Parathyroid adenoma (tissue), 2 donors: ENCODE measurements at regions not wholly inside any gene's neighbourhood (a gene's known extent, or its start where the extent isn't known, plus 50 kb on each side); places are given as distances from the start of the nearest gene placed in this dataset.

Source experiments
- H2AFZ ChIP-seq: fragments of 300-600 bp; sonication (generic); one replicate; pipeline ENCODE4 v1.7.0; 2017; ENCODE audit warnings: antibody characterized with exemption, mild to moderate bottlenecking
- H3K27ac ChIP-seq: fragments of 300-600 bp; sonication (generic); one replicate; pipeline ENCODE4 v1.7.0; 2017
- H3K27me3 ChIP-seq: fragments of 300-600 bp; sonication (generic); one replicate; pipeline ENCODE4 v1.7.0; 2017; ENCODE audit warnings: low read length; ENCODE audit not compliant: control insufficient read depth, insufficient read depth
- H3K36me3 ChIP-seq: fragments of 300-600 bp; sonication (generic); one replicate; pipeline ENCODE4 v1.7.0; 2017; ENCODE audit warnings: low read length; ENCODE audit not compliant: control insufficient read depth, insufficient read depth
- H3K4me1 ChIP-seq: fragments of 300-600 bp; sonication (generic); one replicate; pipeline ENCODE4 v1.7.0; 2017; ENCODE audit warnings: control low read depth
- H3K4me2 ChIP-seq: fragments of 300-600 bp; sonication (generic); one replicate; pipeline ENCODE4 v1.7.0; 2017; ENCODE audit warnings: low read length
- H3K4me3 ChIP-seq: fragments of 300-600 bp; sonication (generic); one replicate; pipeline ENCODE4 v1.7.0; 2017; ENCODE audit warnings: low read depth, low read length
- H3K79me2 ChIP-seq: fragments of 300-600 bp; sonication (generic); one replicate; pipeline ENCODE4 v1.7.0; 2017; ENCODE audit warnings: control low read depth
- H3K9ac ChIP-seq: fragments of 300-600 bp; sonication (generic); one replicate; pipeline ENCODE4 v1.7.0; 2017; ENCODE audit warnings: mild to moderate bottlenecking
- H3K9me3 ChIP-seq: fragments of 300-600 bp; sonication (generic); one replicate; pipeline ENCODE4 v1.7.0; 2017; ENCODE audit warnings: low read length; ENCODE audit not compliant: control insufficient read depth
- TF ChIP-seq, protein P1 (sequence below): fragments of 300-600 bp; sonication (generic); IDR thresholded peaks from one replicate; pipeline ENCODE4 v1.7.0; 2017; ENCODE audit warnings: antibody characterized with exemption, mild to moderate bottlenecking
- donor health status: primary hyperparathyroidism.

DNA sequence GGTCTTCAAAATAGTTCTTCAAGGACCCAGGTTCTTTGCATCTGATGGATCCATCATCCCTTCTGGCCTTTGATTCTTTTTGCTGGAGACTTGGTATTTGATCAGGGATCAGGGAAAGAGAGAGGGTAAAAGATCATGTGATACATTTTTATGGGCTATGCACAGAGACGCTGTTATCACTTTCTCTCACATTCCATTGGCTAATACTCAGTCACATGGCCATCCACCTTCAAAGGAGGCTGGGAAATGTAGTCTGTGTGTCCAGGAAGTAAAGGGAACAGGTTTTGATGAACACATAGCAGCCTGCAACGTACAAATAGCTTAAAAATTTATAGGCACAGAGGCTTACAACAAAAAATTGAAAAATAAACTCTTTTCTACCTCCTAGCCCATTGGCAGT is 629.6 kb upstream of the FANCL start:
- no peaks in the 10 kb centered on the region for H3K4me1 ChIP-seq
- H3K4me2 ChIP-seq, result no peak overlapping the region
- peaks cover 3% of the 10 kb centered on the region for H3K9me3 ChIP-seq
- H2AFZ ChIP-seq, result no peak overlapping the region
- no peaks in the 10 kb centered on the region for H3K79me2 ChIP-seq
- no peak overlapping the region for H3K4me3 ChIP-seq
- no peaks in the 10 kb centered on the region for H3K36me3 ChIP-seq
- H3K9ac ChIP-seq, result no peak overlapping the region
- no peaks in the 10 kb centered on the region for H3K27me3 ChIP-seq
- TF ChIP-seq, protein P1, sequence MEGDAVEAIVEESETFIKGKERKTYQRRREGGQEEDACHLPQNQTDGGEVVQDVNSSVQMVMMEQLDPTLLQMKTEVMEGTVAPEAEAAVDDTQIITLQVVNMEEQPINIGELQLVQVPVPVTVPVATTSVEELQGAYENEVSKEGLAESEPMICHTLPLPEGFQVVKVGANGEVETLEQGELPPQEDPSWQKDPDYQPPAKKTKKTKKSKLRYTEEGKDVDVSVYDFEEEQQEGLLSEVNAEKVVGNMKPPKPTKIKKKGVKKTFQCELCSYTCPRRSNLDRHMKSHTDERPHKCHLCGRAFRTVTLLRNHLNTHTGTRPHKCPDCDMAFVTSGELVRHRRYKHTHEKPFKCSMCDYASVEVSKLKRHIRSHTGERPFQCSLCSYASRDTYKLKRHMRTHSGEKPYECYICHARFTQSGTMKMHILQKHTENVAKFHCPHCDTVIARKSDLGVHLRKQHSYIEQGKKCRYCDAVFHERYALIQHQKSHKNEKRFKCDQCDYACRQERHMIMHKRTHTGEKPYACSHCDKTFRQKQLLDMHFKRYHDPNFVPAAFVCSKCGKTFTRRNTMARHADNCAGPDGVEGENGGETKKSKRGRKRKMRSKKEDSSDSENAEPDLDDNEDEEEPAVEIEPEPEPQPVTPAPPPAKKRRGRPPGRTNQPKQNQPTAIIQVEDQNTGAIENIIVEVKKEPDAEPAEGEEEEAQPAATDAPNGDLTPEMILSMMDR, result no peak
- H3K27ac ChIP-seq, result no peak overlapping the region

DNA sequence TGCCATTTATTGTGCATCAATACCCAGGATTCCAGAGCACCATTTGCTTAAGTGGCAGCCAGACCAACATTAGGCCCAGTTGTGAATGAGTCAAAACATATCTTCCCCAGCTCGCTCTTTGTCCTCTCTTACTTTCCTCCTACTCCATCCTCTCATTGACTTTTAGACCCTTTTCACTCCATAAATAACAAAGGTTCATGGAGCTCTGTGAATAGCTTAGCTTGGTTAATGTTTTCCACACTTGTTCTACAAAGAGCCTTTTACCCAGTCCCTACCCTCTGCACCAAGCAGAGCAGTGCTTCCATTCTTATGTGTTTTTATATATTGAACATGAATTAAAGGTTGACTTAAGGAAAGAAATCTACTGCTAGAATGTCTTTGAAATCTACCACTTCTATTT is 625.8 kb upstream of the FANCL start:
- no peaks in the 10 kb centered on the region for H3K36me3 ChIP-seq
- no peak overlapping the region for H3K9ac ChIP-seq
- no peak overlapping the region for H3K4me2 ChIP-seq
- no peak overlapping the region for H3K27ac ChIP-seq
- H3K9me3 ChIP-seq, result peaks cover 3% of the 10 kb centered on the region
- H3K4me1 ChIP-seq, result no peaks in the 10 kb centered on the region
- H2AFZ ChIP-seq, result no peak overlapping the region
- H3K4me3 ChIP-seq, result no peak overlapping the region
- no peaks in the 10 kb centered on the region for H3K27me3 ChIP-seq
- TF ChIP-seq, protein P1, result no peak
- no peaks in the 10 kb centered on the region for H3K79me2 ChIP-seq

DNA sequence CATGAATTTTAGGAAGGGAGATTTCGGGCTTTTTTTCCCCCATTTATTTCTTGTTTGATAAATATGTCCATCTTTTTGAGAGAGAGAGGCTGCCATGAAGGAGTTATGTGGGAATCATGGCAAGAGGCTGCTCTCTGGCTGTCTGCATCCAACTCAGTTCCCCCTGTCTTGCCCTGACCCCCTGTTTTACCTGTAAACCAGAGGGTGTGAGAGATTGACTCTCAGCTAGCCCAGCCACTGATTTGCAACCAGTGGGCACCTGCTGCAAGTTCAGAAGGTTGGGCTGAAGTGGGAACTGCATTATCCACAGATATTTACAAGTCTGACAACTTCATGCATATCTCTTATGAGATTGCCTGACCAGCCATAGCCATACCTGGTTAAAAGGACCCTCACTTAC is 625.4 kb upstream of the FANCL start:
- no peaks in the 10 kb centered on the region for H3K79me2 ChIP-seq
- no peaks in the 10 kb centered on the region for H3K36me3 ChIP-seq
- no peak overlapping the region for H3K4me3 ChIP-seq
- H2AFZ ChIP-seq, result no peak overlapping the region
- H3K4me1 ChIP-seq, result no peaks in the 10 kb centered on the region
- H3K27ac ChIP-seq, result no peak overlapping the region
- no peak overlapping the region for H3K9ac ChIP-seq
- no peak overlapping the region for H3K4me2 ChIP-seq
- peaks cover 2% of the 10 kb centered on the region for H3K9me3 ChIP-seq
- TF ChIP-seq, protein P1, result no peak
- no peaks in the 10 kb centered on the region for H3K27me3 ChIP-seq

DNA sequence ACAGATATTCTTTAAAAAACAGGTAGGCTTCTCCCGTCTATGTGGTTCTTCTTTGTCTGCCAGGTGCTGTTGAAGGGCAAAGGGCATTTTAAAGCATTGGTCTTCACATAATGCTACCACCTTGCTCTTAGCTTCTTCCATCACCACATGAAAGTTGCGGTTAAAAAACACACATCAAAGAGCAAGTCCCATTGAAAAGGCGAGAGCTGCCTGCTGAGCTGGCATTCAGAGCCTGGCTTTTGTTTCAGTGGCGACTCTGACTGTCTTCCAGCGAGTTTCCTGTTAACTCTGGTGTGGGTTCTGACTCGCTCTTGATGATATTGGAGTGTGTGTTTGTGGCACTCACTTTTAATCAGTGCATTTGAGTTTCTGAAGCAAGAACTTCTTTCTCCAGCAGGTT is 624.9 kb upstream of the FANCL start:
- Histone ChIP-seq H3K79me2 (no peaks in the 10 kb centered on the region), H3K36me3 (no peaks in the 10 kb centered on the region), H2AFZ (no peak overlapping the region), H3K27me3 (no peaks in the 10 kb centered on the region), H3K9me3 (no peaks in the 10 kb centered on the region), H3K4me3 (no peak overlapping the region), H3K27ac (no peak overlapping the region), H3K4me2 (no peak overlapping the region), H3K4me1 (no peaks in the 10 kb centered on the region), H3K9ac (no peak overlapping the region)
- TF ChIP-seq, protein P1, result no peak

DNA sequence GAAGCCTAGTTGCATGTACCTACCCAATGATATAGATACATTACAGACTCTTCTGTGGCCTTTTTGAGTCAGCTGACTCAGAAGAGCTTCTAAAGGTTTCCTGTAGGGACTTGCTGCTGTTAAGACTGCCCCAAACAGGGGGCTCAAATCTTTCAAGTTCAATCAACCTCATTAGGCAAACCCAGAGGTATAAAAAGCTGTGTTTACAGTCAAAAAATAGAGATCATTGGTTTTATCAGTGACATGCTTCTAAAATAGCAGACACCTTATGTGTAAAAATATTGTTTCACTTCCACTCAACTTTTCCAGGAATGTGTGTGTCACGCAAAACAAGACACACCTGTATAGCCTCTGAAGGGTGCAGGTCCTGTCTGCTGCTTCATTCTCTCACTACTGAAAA is 624.3 kb upstream of the FANCL start:
- Histone ChIP-seq H3K27ac (no peak overlapping the region), H3K4me1 (no peaks in the 10 kb centered on the region)
- TF ChIP-seq, protein P1, result no peak

More for the DNA sequence above, 624.3 kb upstream of the FANCL start:
- no peaks in the 10 kb centered on the region for H3K27me3 ChIP-seq
- H3K36me3 ChIP-seq, result no peaks in the 10 kb centered on the region
- H3K9me3 ChIP-seq, result no peaks in the 10 kb centered on the region
- no peak overlapping the region for H3K4me2 ChIP-seq
- H2AFZ ChIP-seq, result no peak overlapping the region
- H3K9ac ChIP-seq, result no peak overlapping the region
- no peaks in the 10 kb centered on the region for H3K79me2 ChIP-seq
- no peak overlapping the region for H3K4me3 ChIP-seq
